ENCODE measurements at regions not wholly inside any gene's neighbourhood (a gene's known extent, or its start where the extent isn't known, plus 50 kb on each side); places are given as distances from the start of the nearest gene placed in this dataset.

GRCh38 chr2:223141606-223142005, 89.6 kb downstream of the KCNE4 start:
- Histone ChIP-seq H3K4me3 (no peak overlapping the region), H3K4me1 (ENCODE audit: control insufficient read depth in 1 of 2, low read depth in 2 of 2) (no peaks in the 10 kb centered on the region), H3K36me3 (no peaks in the 10 kb centered on the region), H3K27ac (no peak overlapping the region), H3K27me3 (replicated peaks; ENCODE audit: insufficient read depth) (no peaks in the 10 kb centered on the region), H3K9me3 (no peaks in the 10 kb centered on the region)
- DNase-seq (ENCODE audit: low spot score) (no peak), ATAC-seq (ENCODE audit: insufficient number of reproducible peaks, low FRiP score, low read depth) (no peak)
- no peak for TF ChIP-seq CTCF (IDR thresholded peaks at IDR 0.05)

GRCh38 chr2:223142118-223142517, 90.1 kb downstream of the KCNE4 start:
- DNase-seq (ENCODE audit: low spot score): no peak
- Histone ChIP-seq H3K4me1 (ENCODE audit: control insufficient read depth in 1 of 2, low read depth in 2 of 2) (no peaks in the 10 kb centered on the region), H3K36me3 (no peaks in the 10 kb centered on the region), H3K4me3 (no peak overlapping the region), H3K27me3 (replicated peaks; ENCODE audit: insufficient read depth) (no peaks in the 10 kb centered on the region), H3K27ac (no peak overlapping the region), H3K9me3 (no peaks in the 10 kb centered on the region)
- TF ChIP-seq CTCF (IDR thresholded peaks at IDR 0.05): no peak
- ATAC-seq (ENCODE audit: insufficient number of reproducible peaks, low FRiP score, low read depth): no peak

- Histone ChIP-seq H3K27ac (no peak overlapping the region), H3K27me3 (replicated peaks; ENCODE audit: insufficient read depth) (no peaks in the 10 kb centered on the region), H3K4me3 (no peak overlapping the region), H3K36me3 (no peaks in the 10 kb centered on the region), H3K4me1 (ENCODE audit: control insufficient read depth in 1 of 2, low read depth in 2 of 2) (no peaks in the 10 kb centered on the region), H3K9me3 (no peaks in the 10 kb centered on the region)
- no peak for DNase-seq (ENCODE audit: low spot score)
- no peak for ATAC-seq (ENCODE audit: insufficient number of reproducible peaks, low FRiP score, low read depth)
- TF ChIP-seq CTCF (IDR thresholded peaks at IDR 0.05): no peak
Measured at GRCh38 chr2:223147431-223147830, 95.4 kb downstream of the KCNE4 start.

- Histone ChIP-seq H3K9me3 (no peaks in the 10 kb centered on the region), H3K4me3 (no peak overlapping the region), H3K27me3 (replicated peaks; ENCODE audit: insufficient read depth) (no peaks in the 10 kb centered on the region), H3K36me3 (no peaks in the 10 kb centered on the region), H3K4me1 (ENCODE audit: control insufficient read depth in 1 of 2, low read depth in 2 of 2) (no peaks in the 10 kb centered on the region), H3K27ac (no peak overlapping the region)
- DNase-seq (ENCODE audit: low spot score) (no peak), ATAC-seq (ENCODE audit: insufficient number of reproducible peaks, low FRiP score, low read depth) (no peak)
- TF ChIP-seq CTCF (IDR thresholded peaks at IDR 0.05): no peak
Measured at GRCh38 chr2:223148516-223148915, 96.5 kb downstream of the KCNE4 start.

GRCh38 chr2:223155956-223156355, 104.0 kb downstream of the KCNE4 start:
- TF ChIP-seq CTCF (IDR thresholded peaks at IDR 0.05): no peak
- ATAC-seq (ENCODE audit: insufficient number of reproducible peaks, low FRiP score, low read depth) (no peak), DNase-seq (ENCODE audit: low spot score) (no peak)
- no peak overlapping the region for H3K27ac ChIP-seq
- no peaks in the 10 kb centered on the region for H3K4me1 ChIP-seq (ENCODE audit: control insufficient read depth in 1 of 2, low read depth in 2 of 2)
- H3K36me3 ChIP-seq: no peaks in the 10 kb centered on the region
- no peak overlapping the region for H3K4me3 ChIP-seq
- no peaks in the 10 kb centered on the region for H3K9me3 ChIP-seq
- no peaks in the 10 kb centered on the region for H3K27me3 ChIP-seq (replicated peaks; ENCODE audit: insufficient read depth)

Measured in thoracic aorta (tissue), 2 donors.